Activated CD8-positive, alpha-beta T cell treated with anti-CD3 and anti-CD28 coated beads for 36 hours (primary cell): ENCODE measurements at regions not wholly inside any gene's neighbourhood (a gene's known extent, or its start where the extent isn't known, plus 50 kb on each side); places are given as distances from the start of the nearest gene placed in this dataset.
A peak's percentile ranks its signal among the peaks of the same experiment; 100 is the strongest.

Experiments
- ATAC-seq: fragments of 200-7000 bp; cut with Tn5 transposase; one replicate; pipeline ENCODE4 v1.10.0; 2021; ENCODE audit warnings: mild to moderate bottlenecking, moderate library complexity
- CTCF ChIA-PET: fragments of 350-600 bp; sonication (Branson Sonifier 250); formaldehyde crosslinking; loops from one replicate; lab custom pipeline; 2021; ENCODE audit warnings: antibody characterized with exemption; lab: Charles Lee
- POLR2A ChIA-PET: fragments of 350-600 bp; sonication (Branson Sonifier 250); formaldehyde crosslinking; loops from one replicate; lab custom pipeline; 2021; ENCODE audit warnings: antibody characterized with exemption; lab: Charles Lee
- DNase-seq: peaks from one replicate; pipeline ENCODE4 v3.0.0-alpha.2; 2020
- H3K27ac Mint-ChIP-seq: one replicate; pipeline ENCODE4 v1.8.0; 2021; ENCODE audit warnings: mild to moderate bottlenecking, mixed read lengths
- H3K27me3 Mint-ChIP-seq: one replicate; pipeline ENCODE4 v1.8.0; 2021; ENCODE audit warnings: mixed read lengths
- H3K36me3 Mint-ChIP-seq: one replicate; pipeline ENCODE4 v1.8.0; 2021; ENCODE audit warnings: low read depth, mixed read lengths
- H3K4me1 Mint-ChIP-seq: one replicate; pipeline ENCODE4 v1.8.0; 2021; ENCODE audit warnings: low read depth, mixed read lengths
- H3K4me3 Mint-ChIP-seq: one replicate; pipeline ENCODE4 v1.8.0; 2021; ENCODE audit warnings: mild to moderate bottlenecking, moderate library complexity, mixed read lengths
- H3K9me3 Mint-ChIP-seq: one replicate; pipeline ENCODE4 v1.8.0; 2021; ENCODE audit warnings: mixed read lengths
- CTCF ChIP-seq: fragments of 200-600 bp; IDR thresholded peaks from one replicate; pipeline ENCODE4 v1.8.0; 2022; ENCODE audit warnings: antibody characterized with exemption, mild to moderate bottlenecking
- intact Hi-C: fragments of 100-400 bp; cut with micrococcal nuclease; formaldehyde crosslinking; loops from one replicate; pipeline ENCODE4 v1.10.0; 2022

DNA sequence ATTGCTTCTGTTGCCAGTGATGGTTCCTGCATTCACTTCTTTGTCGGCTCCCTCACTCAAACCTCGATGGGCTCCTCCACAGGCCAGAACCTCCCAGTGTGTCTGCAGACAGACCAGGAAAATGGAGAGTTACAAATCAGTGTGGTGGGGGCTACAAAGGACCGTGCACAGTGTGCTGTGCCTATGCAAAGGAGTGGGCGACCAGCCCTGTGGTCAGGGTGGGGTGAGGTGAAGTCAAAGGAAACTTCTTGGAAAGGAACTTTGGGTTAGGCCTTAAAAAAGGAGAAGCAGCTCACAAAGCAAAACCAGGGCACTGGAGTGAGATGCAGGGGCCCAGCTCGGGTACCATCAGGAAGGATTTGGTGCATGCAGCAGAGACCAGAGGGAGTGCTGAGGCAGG is 304.3 kb upstream of the ZMIZ1 start:
- H3K4me1 Mint-ChIP-seq, result peaks cover 23% of the 10 kb centered on the region
- ChIA-PET CTCF (no interaction called here), POLR2A (no interaction called here)
- no peaks in the 10 kb centered on the region for H3K27me3 Mint-ChIP-seq
- ATAC-seq (peak; percentile 29), DNase-seq (peak; percentile 44)
- intact Hi-C loops, result no loop called here
- no peak overlapping the region for H3K4me3 Mint-ChIP-seq
- H3K27ac Mint-ChIP-seq, result peak overlapping the region; percentile 91
- no peaks in the 10 kb centered on the region for H3K36me3 Mint-ChIP-seq
- no peak for TF ChIP-seq CTCF
- no peaks in the 10 kb centered on the region for H3K9me3 Mint-ChIP-seq

- POLR2A ChIA-PET, result no interaction called here
- DNase-seq (no peak), ATAC-seq (no peak)
- no peak overlapping the region for H3K4me3 Mint-ChIP-seq
- no peaks in the 10 kb centered on the region for H3K9me3 Mint-ChIP-seq
- CTCF ChIA-PET, result no interaction called here
- no peaks in the 10 kb centered on the region for H3K27me3 Mint-ChIP-seq
- peaks cover 23% of the 10 kb centered on the region for H3K4me1 Mint-ChIP-seq
- no peak for TF ChIP-seq CTCF
- no peaks in the 10 kb centered on the region for H3K36me3 Mint-ChIP-seq
- intact Hi-C loops, result no loop called here
- H3K27ac Mint-ChIP-seq, result peak overlapping the region; percentile 91
Observed at GRCh38 chr10:78764846-78765430, 303.8 kb upstream of the ZMIZ1 start.

GRCh38 chr10:78765726-78766335 is 302.9 kb upstream of the ZMIZ1 start:
- no peaks in the 10 kb centered on the region for H3K27me3 Mint-ChIP-seq
- ATAC-seq (no peak), DNase-seq (no peak)
- ChIA-PET POLR2A (no interaction called here), CTCF (no interaction called here)
- TF ChIP-seq CTCF, result no peak
- H3K4me3 Mint-ChIP-seq, result no peak overlapping the region
- no peaks in the 10 kb centered on the region for H3K9me3 Mint-ChIP-seq
- no peak overlapping the region for H3K27ac Mint-ChIP-seq
- no peaks in the 10 kb centered on the region for H3K36me3 Mint-ChIP-seq
- intact Hi-C loops, result no loop called here
- peaks cover 23% of the 10 kb centered on the region for H3K4me1 Mint-ChIP-seq

- Mint-ChIP-seq H3K36me3 (no peaks in the 10 kb centered on the region), H3K27me3 (no peaks in the 10 kb centered on the region), H3K4me3 (no peak overlapping the region), H3K4me1 (peaks cover 23% of the 10 kb centered on the region), H3K9me3 (no peaks in the 10 kb centered on the region), H3K27ac (no peak overlapping the region)
- no peak for DNase-seq
- no peak for ATAC-seq
- ChIA-PET POLR2A (no interaction called here), CTCF (no interaction called here)
- TF ChIP-seq CTCF, result no peak
- intact Hi-C loops, result no loop called here
Observed at GRCh38 chr10:78766603-78767002, 302.2 kb upstream of the ZMIZ1 start.

DNA sequence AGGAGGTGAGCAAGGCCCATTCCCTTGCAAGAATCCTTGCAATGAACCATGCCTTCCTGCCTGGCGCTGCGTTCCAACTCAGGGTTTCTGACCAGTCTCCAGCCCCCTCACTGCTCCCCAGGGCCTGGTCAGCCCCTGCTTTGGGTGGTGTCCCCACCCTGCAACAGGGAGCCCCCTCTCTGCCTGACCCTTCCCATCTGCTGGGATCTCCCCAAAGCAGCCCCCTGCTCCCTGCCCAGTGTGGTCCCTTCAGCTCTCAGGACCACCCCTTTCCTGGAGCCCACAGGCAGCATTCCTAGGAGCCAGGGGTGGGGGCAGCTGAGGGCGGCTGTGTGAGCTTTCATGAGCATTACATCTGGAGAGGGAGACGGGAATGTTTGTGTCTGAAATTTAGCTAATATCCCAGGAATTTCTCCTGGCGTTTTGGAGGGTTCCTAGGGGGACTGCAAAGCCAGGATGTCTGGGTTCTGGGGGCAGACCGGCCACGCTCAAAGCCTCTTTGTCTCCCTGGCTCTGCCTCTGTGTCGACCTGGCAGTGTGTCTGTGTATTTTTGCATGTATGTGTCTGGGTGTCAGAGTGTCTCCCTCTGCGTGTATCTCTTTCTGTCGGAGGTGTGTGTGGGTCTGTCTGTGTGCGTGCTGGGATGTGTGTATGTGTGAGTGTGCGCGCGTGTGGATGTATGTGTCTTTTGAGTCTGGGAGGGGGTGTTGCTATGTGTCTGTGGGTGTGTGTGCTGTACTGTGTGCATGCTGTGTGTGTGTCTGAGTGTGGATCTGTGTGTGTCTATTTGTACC is 300.5 kb upstream of the ZMIZ1 start:
- ATAC-seq, result no peak
- H3K4me1 Mint-ChIP-seq, result peaks cover 19% of the 10 kb centered on the region
- no peak overlapping the region for H3K27ac Mint-ChIP-seq
- no peak overlapping the region for H3K4me3 Mint-ChIP-seq
- H3K27me3 Mint-ChIP-seq, result no peaks in the 10 kb centered on the region
- H3K36me3 Mint-ChIP-seq, result no peaks in the 10 kb centered on the region
- POLR2A ChIA-PET, result no interaction called here
- DNase-seq, result no peak
- intact Hi-C loops, result no loop called here
- CTCF ChIA-PET, result no interaction called here
- no peaks in the 10 kb centered on the region for H3K9me3 Mint-ChIP-seq
- no peak for TF ChIP-seq CTCF
